GM23338 (cell line): ENCODE measurements at regions not wholly inside any gene's neighbourhood (a gene's known extent, or its start where the extent isn't known, plus 50 kb on each side); places are given as distances from the start of the nearest gene placed in this dataset.
A peak's percentile ranks its signal among the peaks of the same experiment; 100 is the strongest.

Experiments
- ATAC-seq: fragments of 200-7000 bp; cut with Tn5 transposase; 3 replicates; pipeline ENCODE4 v1.9.1; 2020
- DNase-seq: peaks from one replicate; pipeline ENCODE4 v3.0.0-alpha.2; 2015; ENCODE audit warnings: low spot score
- H2AFZ ChIP-seq: fragments of 200-600 bp; sonication (generic); 2 replicates; pipeline ENCODE4 v1.8.0; 2016; ENCODE audit warnings: antibody characterized with exemption, mild to moderate bottlenecking, moderate library complexity
- H3F3A ChIP-seq: fragments of 200-600 bp; sonication (generic); replicated peaks from 2 replicates; pipeline ENCODE4 v1.8.0; 2017; ENCODE audit warnings: antibody characterized with exemption, mixed run types, low read depth
- H3K27ac ChIP-seq: fragments of 200-600 bp; sonication (generic); 2 replicates; pipeline ENCODE4 v1.6.1; 2016; ENCODE audit warnings: low read depth
- H3K27me3 ChIP-seq: fragments of 200-600 bp; sonication (generic); 2 replicates; pipeline ENCODE4 v1.8.0; 2016; ENCODE audit warnings: mild to moderate bottlenecking, mixed run types, moderate library complexity; ENCODE audit not compliant: insufficient read depth
- H3K36me3 ChIP-seq: fragments of 200-600 bp; sonication (generic); 2 replicates; pipeline ENCODE4 v1.8.0; 2016; ENCODE audit warnings: mild to moderate bottlenecking; ENCODE audit not compliant: insufficient read depth
- H3K4me1 ChIP-seq: fragments of 200-600 bp; sonication (generic); 2 replicates; pipeline ENCODE4 v1.8.0; 2016; ENCODE audit warnings: mild to moderate bottlenecking, moderate library complexity; ENCODE audit not compliant: insufficient read depth
- H3K4me2 ChIP-seq: fragments of 200-600 bp; sonication (generic); 2 replicates; pipeline ENCODE4 v1.7.1; 2017; ENCODE audit warnings: mixed run types
- H3K4me3 ChIP-seq: fragments of 200-600 bp; sonication (generic); 2 replicates; pipeline ENCODE4 v1.6.1; 2016; ENCODE audit warnings: mixed run types
- H3K79me2 ChIP-seq: fragments of 200-600 bp; sonication (generic); replicated peaks from 2 replicates; pipeline ENCODE4 v1.8.0; 2017; ENCODE audit warnings: mild to moderate bottlenecking; ENCODE audit not compliant: insufficient read depth
- H3K9me2 ChIP-seq: fragments of 200-600 bp; sonication (generic); 2 replicates; pipeline ENCODE4 v1.8.0; 2017; ENCODE audit not compliant: insufficient read depth
- H4K20me1 ChIP-seq: fragments of 200-600 bp; sonication (generic); replicated peaks from 2 replicates; pipeline ENCODE4 v1.8.0; 2017; ENCODE audit warnings: mild to moderate bottlenecking; ENCODE audit not compliant: insufficient read depth
- H3K27ac Mint-ChIP-seq: 2 replicates; pipeline ENCODE4 v1.8.0; 2020; ENCODE audit warnings: inconsistent platforms, mild to moderate bottlenecking, moderate library complexity, mixed read lengths
- H3K27me3 Mint-ChIP-seq: 3 replicates; pipeline ENCODE4 v1.8.0; 2022; ENCODE audit warnings: low read depth, mild to moderate bottlenecking, moderate library complexity, mixed read lengths, inconsistent platforms; ENCODE audit not compliant: insufficient read depth, poor library complexity
- H3K36me3 Mint-ChIP-seq: 3 replicates; pipeline ENCODE4 v1.8.0; 2021; ENCODE audit warnings: low read depth, mild to moderate bottlenecking, inconsistent platforms, moderate library complexity, mixed read lengths
- H3K4me1 Mint-ChIP-seq: 3 replicates; pipeline ENCODE4 v1.8.0; 2020; ENCODE audit warnings: mild to moderate bottlenecking, inconsistent platforms, mixed read lengths
- H3K4me3 Mint-ChIP-seq: 3 replicates; pipeline ENCODE4 v1.8.0; 2021; ENCODE audit warnings: moderate library complexity, mild to moderate bottlenecking, inconsistent platforms, mixed read lengths
- H3K9me3 Mint-ChIP-seq: 3 replicates; pipeline ENCODE4 v1.8.0; 2020; ENCODE audit warnings: moderate library complexity, mild to moderate bottlenecking, inconsistent platforms, mixed read lengths
- CREB1 ChIP-seq: fragments of 250-450 bp; sonication (Bioruptor Pico); IDR thresholded peaks from 2 replicates; pipeline ENCODE4 v1.5.0; 2020; ENCODE audit warnings: low read depth, mild to moderate bottlenecking, moderate library complexity
- EZH2 ChIP-seq: fragments of 200-600 bp; sonication (generic); IDR thresholded peaks from one replicate; pipeline ENCODE4 v1.8.0; 2017; ENCODE audit warnings: antibody characterized with exemption, mild to moderate bottlenecking, low read depth; ENCODE audit not compliant: unreplicated experiment
- EZH2phosphoT487 ChIP-seq: fragments of 200-600 bp; sonication (generic); IDR thresholded peaks from one replicate; pipeline ENCODE4 v1.8.1; 2018; ENCODE audit warnings: antibody characterized with exemption; ENCODE audit not compliant: unreplicated experiment
- JUNB ChIP-seq: IDR thresholded peaks from one replicate; pipeline ENCODE4 v1.6.1; 2016; ENCODE audit warnings: antibody characterized with exemption; ENCODE audit not compliant: unreplicated experiment
- NANOG ChIP-seq: IDR thresholded peaks from 2 replicates; pipeline ENCODE4 v1.6.1; 2016; ENCODE audit warnings: antibody characterized with exemption, borderline replicate concordance
- POLR2AphosphoS5 ChIP-seq: IDR thresholded peaks from 2 replicates; pipeline ENCODE4 v1.6.1; 2016; ENCODE audit warnings: antibody characterized with exemption, low read depth
- STAT1 ChIP-seq: IDR thresholded peaks from one replicate; pipeline ENCODE4 v1.6.1; 2016; ENCODE audit warnings: antibody characterized with exemption; ENCODE audit not compliant: unreplicated experiment
- ZNF114 ChIP-seq: fragments of 250-450 bp; sonication (Bioruptor Pico); IDR thresholded peaks from 2 replicates; pipeline ENCODE4 v1.5.0; 2020; ENCODE audit warnings: mild to moderate bottlenecking, moderate library complexity
- ZNF331 ChIP-seq: fragments of 250-450 bp; sonication (Bioruptor Pico); IDR thresholded peaks from 2 replicates; pipeline ENCODE4 v1.5.0; 2020; ENCODE audit warnings: low read depth, mild to moderate bottlenecking, moderate library complexity
- ZNF462 ChIP-seq: fragments of 250-450 bp; sonication (Bioruptor Pico); IDR thresholded peaks from 2 replicates; pipeline ENCODE4 v1.5.0; 2020; ENCODE audit warnings: mild to moderate bottlenecking, moderate library complexity
- TF ChIP-seq, protein P1 (sequence below): IDR thresholded peaks from 2 replicates; pipeline ENCODE4 v1.6.1; 2016; ENCODE audit warnings: antibody characterized with exemption
- TF ChIP-seq, protein P2 (sequence below), 2 experiments: fragments of 200-600 bp in 1 of 2; sonication (generic) in 1 of 2; conservative IDR thresholded peaks; 2 replicates each; pipeline versions ENCODE4 v1.5.1 to v1.6.1; 2016 to 2017; ENCODE audit warnings: antibody characterized with exemption in 2 of 2, low read depth in 2 of 2, mild to moderate bottlenecking in 2 of 2, moderate library complexity in 1 of 2
- TF ChIP-seq, protein P3 (sequence below): IDR thresholded peaks from one replicate; pipeline ENCODE4 v1.6.1; 2018; ENCODE audit warnings: antibody characterized with exemption; ENCODE audit not compliant: unreplicated experiment

DNA sequence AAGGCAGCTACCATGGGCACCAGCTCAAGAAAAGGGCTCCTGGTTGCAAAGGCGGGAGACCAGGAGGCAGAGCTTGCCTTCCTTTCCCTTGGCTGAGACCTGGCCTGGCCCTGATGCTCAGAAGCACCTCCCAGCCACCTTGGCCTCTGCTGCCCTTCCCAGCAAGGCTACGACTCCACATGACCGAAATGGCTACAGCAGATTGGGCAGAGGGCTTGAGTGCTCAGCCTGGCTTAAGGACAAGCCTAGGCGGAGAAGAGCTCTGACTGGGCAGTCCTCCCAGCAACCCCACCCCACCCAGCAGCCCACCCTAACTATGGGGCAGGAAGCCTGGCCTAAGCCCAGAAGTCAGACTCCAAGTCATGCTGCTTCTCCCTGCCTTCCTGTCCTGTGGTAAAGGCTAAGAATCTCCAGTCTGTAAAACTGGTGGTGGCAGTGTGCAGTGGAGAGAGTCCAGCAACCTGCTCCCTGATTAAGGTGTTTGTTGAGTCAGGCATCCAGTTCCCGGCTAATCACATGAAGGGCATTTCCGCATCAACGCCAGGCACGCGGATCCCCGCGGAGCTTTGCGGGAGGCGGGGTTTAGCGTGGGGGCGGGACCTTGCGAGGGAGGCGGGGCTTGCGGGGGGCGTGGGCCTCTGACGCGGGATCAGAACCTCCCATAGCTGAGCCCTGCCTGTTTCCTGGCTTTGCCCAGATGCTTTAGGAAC, 256.0 kb downstream of the BCL11A start:
- peak overlapping the region; percentile 22; the same call in 1 of the 2 replicates for H3K4me2 ChIP-seq
- no peaks in the 10 kb centered on the region for H3K36me3 Mint-ChIP-seq
- no peak overlapping the region for H3K27ac Mint-ChIP-seq
- H3K4me1 ChIP-seq, result 0 out of 2 replicates have a peak, but pooled peaks cover 6% of the 10 kb centered on the region
- no peak for TF ChIP-seq STAT1
- TF ChIP-seq, protein P1, sequence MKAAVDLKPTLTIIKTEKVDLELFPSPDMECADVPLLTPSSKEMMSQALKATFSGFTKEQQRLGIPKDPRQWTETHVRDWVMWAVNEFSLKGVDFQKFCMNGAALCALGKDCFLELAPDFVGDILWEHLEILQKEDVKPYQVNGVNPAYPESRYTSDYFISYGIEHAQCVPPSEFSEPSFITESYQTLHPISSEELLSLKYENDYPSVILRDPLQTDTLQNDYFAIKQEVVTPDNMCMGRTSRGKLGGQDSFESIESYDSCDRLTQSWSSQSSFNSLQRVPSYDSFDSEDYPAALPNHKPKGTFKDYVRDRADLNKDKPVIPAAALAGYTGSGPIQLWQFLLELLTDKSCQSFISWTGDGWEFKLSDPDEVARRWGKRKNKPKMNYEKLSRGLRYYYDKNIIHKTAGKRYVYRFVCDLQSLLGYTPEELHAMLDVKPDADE, result no peak
- no peak for TF ChIP-seq CREB1 (CRISPR knock-in tag)
- TF ChIP-seq, protein P2, sequence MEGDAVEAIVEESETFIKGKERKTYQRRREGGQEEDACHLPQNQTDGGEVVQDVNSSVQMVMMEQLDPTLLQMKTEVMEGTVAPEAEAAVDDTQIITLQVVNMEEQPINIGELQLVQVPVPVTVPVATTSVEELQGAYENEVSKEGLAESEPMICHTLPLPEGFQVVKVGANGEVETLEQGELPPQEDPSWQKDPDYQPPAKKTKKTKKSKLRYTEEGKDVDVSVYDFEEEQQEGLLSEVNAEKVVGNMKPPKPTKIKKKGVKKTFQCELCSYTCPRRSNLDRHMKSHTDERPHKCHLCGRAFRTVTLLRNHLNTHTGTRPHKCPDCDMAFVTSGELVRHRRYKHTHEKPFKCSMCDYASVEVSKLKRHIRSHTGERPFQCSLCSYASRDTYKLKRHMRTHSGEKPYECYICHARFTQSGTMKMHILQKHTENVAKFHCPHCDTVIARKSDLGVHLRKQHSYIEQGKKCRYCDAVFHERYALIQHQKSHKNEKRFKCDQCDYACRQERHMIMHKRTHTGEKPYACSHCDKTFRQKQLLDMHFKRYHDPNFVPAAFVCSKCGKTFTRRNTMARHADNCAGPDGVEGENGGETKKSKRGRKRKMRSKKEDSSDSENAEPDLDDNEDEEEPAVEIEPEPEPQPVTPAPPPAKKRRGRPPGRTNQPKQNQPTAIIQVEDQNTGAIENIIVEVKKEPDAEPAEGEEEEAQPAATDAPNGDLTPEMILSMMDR (conservative IDR thresholded peaks at IDR 0.05; ENCODE audit: low read depth in 2 of 2), result no peak
- no peak for TF ChIP-seq ZNF462 (CRISPR knock-in tag)
- no peak for TF ChIP-seq EZH2phosphoT487
- TF ChIP-seq ZNF331 (CRISPR knock-in tag), result no peak
- no peak for TF ChIP-seq NANOG
- no peak for TF ChIP-seq EZH2
- TF ChIP-seq, protein P3, sequence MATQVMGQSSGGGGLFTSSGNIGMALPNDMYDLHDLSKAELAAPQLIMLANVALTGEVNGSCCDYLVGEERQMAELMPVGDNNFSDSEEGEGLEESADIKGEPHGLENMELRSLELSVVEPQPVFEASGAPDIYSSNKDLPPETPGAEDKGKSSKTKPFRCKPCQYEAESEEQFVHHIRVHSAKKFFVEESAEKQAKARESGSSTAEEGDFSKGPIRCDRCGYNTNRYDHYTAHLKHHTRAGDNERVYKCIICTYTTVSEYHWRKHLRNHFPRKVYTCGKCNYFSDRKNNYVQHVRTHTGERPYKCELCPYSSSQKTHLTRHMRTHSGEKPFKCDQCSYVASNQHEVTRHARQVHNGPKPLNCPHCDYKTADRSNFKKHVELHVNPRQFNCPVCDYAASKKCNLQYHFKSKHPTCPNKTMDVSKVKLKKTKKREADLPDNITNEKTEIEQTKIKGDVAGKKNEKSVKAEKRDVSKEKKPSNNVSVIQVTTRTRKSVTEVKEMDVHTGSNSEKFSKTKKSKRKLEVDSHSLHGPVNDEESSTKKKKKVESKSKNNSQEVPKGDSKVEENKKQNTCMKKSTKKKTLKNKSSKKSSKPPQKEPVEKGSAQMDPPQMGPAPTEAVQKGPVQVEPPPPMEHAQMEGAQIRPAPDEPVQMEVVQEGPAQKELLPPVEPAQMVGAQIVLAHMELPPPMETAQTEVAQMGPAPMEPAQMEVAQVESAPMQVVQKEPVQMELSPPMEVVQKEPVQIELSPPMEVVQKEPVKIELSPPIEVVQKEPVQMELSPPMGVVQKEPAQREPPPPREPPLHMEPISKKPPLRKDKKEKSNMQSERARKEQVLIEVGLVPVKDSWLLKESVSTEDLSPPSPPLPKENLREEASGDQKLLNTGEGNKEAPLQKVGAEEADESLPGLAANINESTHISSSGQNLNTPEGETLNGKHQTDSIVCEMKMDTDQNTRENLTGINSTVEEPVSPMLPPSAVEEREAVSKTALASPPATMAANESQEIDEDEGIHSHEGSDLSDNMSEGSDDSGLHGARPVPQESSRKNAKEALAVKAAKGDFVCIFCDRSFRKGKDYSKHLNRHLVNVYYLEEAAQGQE, result no peak
- no peak for TF ChIP-seq ZNF114 (CRISPR knock-in tag)
- no peak for TF ChIP-seq POLR2AphosphoS5
- no peak for TF ChIP-seq JUNB
- H4K20me1 ChIP-seq, result no peaks in the 10 kb centered on the region
- no peaks in the 10 kb centered on the region; the same call in 2 of the 3 replicates for H3K9me3 Mint-ChIP-seq
- H3K4me3 Mint-ChIP-seq, result no peak overlapping the region
- no peak overlapping the region for H3K27ac ChIP-seq
- ATAC-seq (peak; percentile 83), DNase-seq (peak; percentile 87)
- no peak overlapping the region for H3K4me3 ChIP-seq
- H3K4me1 Mint-ChIP-seq, result peaks cover 15% of the 10 kb centered on the region
- no peaks in the 10 kb centered on the region for H3K9me2 ChIP-seq
- H3K36me3 ChIP-seq, result no peaks in the 10 kb centered on the region
- H3F3A ChIP-seq, result no peaks in the 10 kb centered on the region
- H2AFZ ChIP-seq, result peak overlapping the region; percentile 72; the same call in 1 of the 2 replicates
- no peaks in the 10 kb centered on the region; the same call in 1 of the 2 replicates for H3K27me3 ChIP-seq
- peaks cover 8% of the 10 kb centered on the region for H3K27me3 Mint-ChIP-seq
- no peaks in the 10 kb centered on the region for H3K79me2 ChIP-seq
